ENCODE measurements at regions not wholly inside any gene's neighbourhood (a gene's known extent, or its start where the extent isn't known, plus 50 kb on each side); places are given as distances from the start of the nearest gene placed in this dataset.

GRCh38 chr6:74645108-74645849 lies 560.6 kb downstream of the COL12A1 start:
- Histone ChIP-seq H3K79me2 (ENCODE audit: insufficient read depth, low read length) (no peaks in the 10 kb centered on the region), H3K27ac (ENCODE audit: extremely low read length, insufficient read depth, low read length) (no peak overlapping the region), H3K4me1 (ENCODE audit: insufficient read depth, low read length) (no peaks in the 10 kb centered on the region), H3K36me3 (replicated peaks in 1 of 2; ENCODE audit: control insufficient read depth in 1 of 2, insufficient read depth in 2 of 2, low read length in 2 of 2) (no peaks in the 10 kb centered on the region), H3K27me3 (ENCODE audit: control insufficient read depth in 1 of 2, insufficient read depth in 2 of 2, low read length in 2 of 2) (no peaks in the 10 kb centered on the region), H4K20me1 (ENCODE audit: insufficient read depth, low read length) (no peaks in the 10 kb centered on the region), H3K4me2 (ENCODE audit: low read depth, low read length) (no peak overlapping the region), H3K4me3 (replicated peaks in 1 of 3; ENCODE audit: insufficient read depth in 1 of 3, low read depth in 2 of 3, low read length in 3 of 3) (no peak overlapping the region), H2AFZ (ENCODE audit: low read length) (no peak overlapping the region), H3K9ac (ENCODE audit: insufficient read depth, low read depth, low read length) (no peak overlapping the region), H3K9me3 (ENCODE audit: low read length) (no peaks in the 10 kb centered on the region)
- FAIRE-seq (no peak), ATAC-seq (no peak), DNase-seq (ENCODE audit: low spot score) (no peak)
- ChIA-PET POLR2A (no interaction called here), CTCF (ENCODE audit: low intra/inter-chr PET ratio, low total read pairs) (no interaction called here)
- 7% methylated on average over 6 of the region's 6 CpGs for WGBS (ENCODE audit: low lambda C conversion rate)
- in situ Hi-C loops (cut with HindIII; ENCODE audit: extremely low pct_ligation_motif_present, low pct_unique_long_range_greater_than_20kb) = no loop called here
- no TSS peak for BruUV-seq (replicated peaks)
- intact Hi-C loops (cut with micrococcal nuclease; ENCODE audit: unreplicated experiment) = no loop called here
- no peak for TF ChIP-seq E2F2 (CRISPR knock-in tag; IDR thresholded peaks at IDR 0.05; ENCODE audit: borderline replicate concordance)
- TF ChIP-seq DMAP1 (CRISPR knock-in tag; IDR thresholded peaks at IDR 0.05) = no peak
- no peak for TF ChIP-seq TIGD3 (CRISPR knock-in tag; IDR thresholded peaks at IDR 0.05; ENCODE audit: borderline replicate concordance)
- no peak for TF ChIP-seq ZNF672 (CRISPR knock-in tag; IDR thresholded peaks at IDR 0.05)
- no peak for TF ChIP-seq RBAK (CRISPR knock-in tag; IDR thresholded peaks at IDR 0.05)
- TF ChIP-seq ETV6 (CRISPR knock-in tag; conservative IDR thresholded peaks at IDR 0.05) = no peak
- TF ChIP-seq THAP7 (CRISPR knock-in tag; IDR thresholded peaks at IDR 0.05) = no peak
- no peak for TF ChIP-seq SMC3 (IDR thresholded peaks at IDR 0.05; ENCODE audit: low read length)
- no peak for TF ChIP-seq DRAP1 (CRISPR knock-in tag; IDR thresholded peaks at IDR 0.05)
- TF ChIP-seq EED (CRISPR knock-in tag; IDR thresholded peaks at IDR 0.05) = no peak
- no peak for TF ChIP-seq ZNF251 (CRISPR knock-in tag; IDR thresholded peaks at IDR 0.05)
- TF ChIP-seq ZNF30 (CRISPR knock-in tag; IDR thresholded peaks at IDR 0.05) = no peak
- TF ChIP-seq ZFP36L1 (CRISPR knock-in tag; IDR thresholded peaks at IDR 0.05) = no peak
- no peak for TF ChIP-seq GTF2F1 (IDR thresholded peaks at IDR 0.05; ENCODE audit: low read length)

All from HepG2 (cell line).